ENCODE measurements at regions not wholly inside any gene's neighbourhood (a gene's known extent, or its start where the extent isn't known, plus 50 kb on each side); places are given as distances from the start of the nearest gene placed in this dataset.
"Not testable (repeated sequence)": the region's sequence is repeated elsewhere in the genome, so short reads cannot be mapped to it uniquely, and the experiment has no call there.

DNA sequence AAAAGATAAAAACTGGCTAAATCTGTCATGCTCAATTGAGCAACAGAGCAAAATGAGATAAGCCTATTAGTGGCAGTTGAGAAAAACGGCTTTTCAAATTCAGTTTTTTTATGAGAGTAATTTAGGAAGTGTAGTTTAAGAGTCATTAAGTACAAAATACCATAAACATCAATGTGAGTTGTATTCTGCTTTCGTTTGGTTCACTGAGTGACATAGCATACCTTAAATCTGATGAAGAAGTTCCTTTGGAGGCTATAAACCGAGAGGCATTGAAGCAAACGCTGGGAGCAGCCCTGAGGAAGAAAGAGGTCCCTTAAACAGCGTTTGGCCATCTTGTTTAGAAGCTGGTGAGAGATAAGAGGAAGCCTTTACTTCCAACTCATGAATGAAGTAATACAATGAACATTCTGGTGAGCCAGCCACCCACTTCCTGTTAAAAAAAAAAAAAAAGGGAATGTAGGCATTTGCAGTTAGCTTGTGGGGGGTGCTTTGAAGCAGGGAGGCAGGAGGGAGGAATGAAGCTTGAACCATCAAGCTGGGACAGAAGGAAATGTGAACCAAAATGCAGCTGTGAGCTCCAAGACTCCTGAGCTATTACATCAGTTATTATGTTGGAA is 132.3 kb downstream of the ZNF330 start:
- Histone ChIP-seq H3K4me3 (no peak overlapping the region), H3K36me3 (no peaks in the 10 kb centered on the region), H3K4me1 (peaks cover 9 to 35% (median 15%) of the 10 kb centered on the region in 4 donors), H3K27ac (peak overlapping the region in 3 of 4 donors; percentile 40 to 56 (median 42)), H3K9me3 (no peaks in the 10 kb centered on the region), H3K27me3 (no peaks in the 10 kb centered on the region)
- intact Hi-C loops (cut with DNase I; ENCODE audit: low total_unique reads), result no loop called here
- no peak for DNase-seq
- in situ Hi-C loops (cut with MboI; ENCODE audit: low pct_ligation_motif_present in 1 of 4, low pct_unique_long_range_greater_than_20kb in 1 of 4, low sequenced_read_pairs in 3 of 4), result no loop called here
- WGBS, 2 donors (ENCODE audit: low coverage in 1 of 2), result 16 to 31% methylated on average over 5 of the region's 5 CpGs
- TF ChIP-seq, protein P1, sequence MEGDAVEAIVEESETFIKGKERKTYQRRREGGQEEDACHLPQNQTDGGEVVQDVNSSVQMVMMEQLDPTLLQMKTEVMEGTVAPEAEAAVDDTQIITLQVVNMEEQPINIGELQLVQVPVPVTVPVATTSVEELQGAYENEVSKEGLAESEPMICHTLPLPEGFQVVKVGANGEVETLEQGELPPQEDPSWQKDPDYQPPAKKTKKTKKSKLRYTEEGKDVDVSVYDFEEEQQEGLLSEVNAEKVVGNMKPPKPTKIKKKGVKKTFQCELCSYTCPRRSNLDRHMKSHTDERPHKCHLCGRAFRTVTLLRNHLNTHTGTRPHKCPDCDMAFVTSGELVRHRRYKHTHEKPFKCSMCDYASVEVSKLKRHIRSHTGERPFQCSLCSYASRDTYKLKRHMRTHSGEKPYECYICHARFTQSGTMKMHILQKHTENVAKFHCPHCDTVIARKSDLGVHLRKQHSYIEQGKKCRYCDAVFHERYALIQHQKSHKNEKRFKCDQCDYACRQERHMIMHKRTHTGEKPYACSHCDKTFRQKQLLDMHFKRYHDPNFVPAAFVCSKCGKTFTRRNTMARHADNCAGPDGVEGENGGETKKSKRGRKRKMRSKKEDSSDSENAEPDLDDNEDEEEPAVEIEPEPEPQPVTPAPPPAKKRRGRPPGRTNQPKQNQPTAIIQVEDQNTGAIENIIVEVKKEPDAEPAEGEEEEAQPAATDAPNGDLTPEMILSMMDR (IDR thresholded peaks at IDR 0.05), result no peak
- TF ChIP-seq POLR2AphosphoS5 (IDR thresholded peaks at IDR 0.05), result no peak
- no peak for TF ChIP-seq EP300 (IDR thresholded peaks at IDR 0.05; ENCODE audit: low read depth)
- no peak for TF ChIP-seq POLR2A (IDR thresholded peaks at IDR 0.05)

DNA sequence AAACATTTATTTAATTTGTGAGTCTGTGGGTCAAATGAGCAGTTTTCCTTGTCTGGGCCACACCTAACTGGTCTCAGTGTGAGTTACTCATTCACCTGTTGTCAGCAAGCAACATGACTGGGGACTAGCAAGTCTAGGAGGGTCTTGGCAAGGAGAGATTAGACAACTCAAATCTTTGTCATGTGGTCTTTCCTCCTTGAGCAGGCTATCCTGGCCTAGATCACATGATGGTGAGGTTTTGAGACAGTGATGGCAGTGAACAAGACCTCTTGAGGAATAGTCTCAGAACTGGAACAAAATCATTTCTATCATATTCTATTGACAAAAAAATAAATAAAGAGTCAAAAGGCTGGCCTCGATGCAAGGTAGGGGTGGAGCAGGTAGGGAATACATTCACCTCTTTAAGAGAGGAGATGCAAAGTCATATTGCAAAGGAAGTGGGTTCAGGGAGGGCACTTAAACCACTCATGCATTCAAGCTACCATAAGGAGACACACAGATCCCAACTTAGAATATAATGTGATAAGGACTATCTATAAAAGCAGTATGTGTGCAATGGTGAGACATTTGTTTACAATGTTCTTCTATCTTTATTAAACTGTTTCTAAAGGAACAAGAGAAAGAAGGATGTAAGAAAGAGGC is 135.7 kb downstream of the ZNF330 start:
- DNase-seq, result no peak
- peaks cover 0 to 20% (median 0%) of the 10 kb centered on the region in 4 donors for H3K4me1 ChIP-seq
- no peaks in the 10 kb centered on the region for H3K9me3 ChIP-seq
- H3K4me3 ChIP-seq, result no peak overlapping the region
- no peaks in the 10 kb centered on the region for H3K36me3 ChIP-seq
- intact Hi-C loops (cut with DNase I; ENCODE audit: low total_unique reads), result no loop called here
- H3K27ac ChIP-seq, result no peak overlapping the region
- TF ChIP-seq, protein P1 (IDR thresholded peaks at IDR 0.05), result no peak
- no peak for TF ChIP-seq EP300 (IDR thresholded peaks at IDR 0.05; ENCODE audit: low read depth)
- in situ Hi-C loops (cut with MboI; ENCODE audit: low pct_ligation_motif_present in 1 of 4, low pct_unique_long_range_greater_than_20kb in 1 of 4, low sequenced_read_pairs in 3 of 4), result no loop called here
- no peaks in the 10 kb centered on the region for H3K27me3 ChIP-seq
- 40 to 46% methylated on average over 1 of the region's 1 CpG for WGBS, 2 donors (ENCODE audit: low coverage in 1 of 2)

DNA sequence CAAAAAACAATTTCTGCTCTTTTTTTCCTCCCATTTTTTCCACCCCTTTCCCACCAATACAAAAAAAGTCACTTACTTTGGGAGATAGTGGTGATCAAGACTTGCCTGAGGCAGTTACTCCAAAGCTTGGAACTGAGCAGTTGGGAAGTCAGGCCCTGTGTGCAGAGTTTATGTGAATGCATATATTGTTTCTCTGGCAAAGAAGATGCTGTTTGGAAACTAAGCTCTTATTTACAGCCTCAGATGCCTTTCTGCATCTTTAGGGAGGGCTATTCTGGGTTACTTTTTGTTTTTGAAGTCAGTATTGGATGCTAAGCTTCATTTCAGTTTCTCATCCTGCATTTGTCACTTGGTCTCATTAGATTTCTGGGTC is 136.3 kb downstream of the ZNF330 start:
- no peak for DNase-seq
- H3K36me3 ChIP-seq, result no peaks in the 10 kb centered on the region
- TF ChIP-seq POLR2A (IDR thresholded peaks at IDR 0.05) (no peak), POLR2AphosphoS5 (IDR thresholded peaks at IDR 0.05) (no peak), EP300 (IDR thresholded peaks at IDR 0.05; ENCODE audit: low read depth) (no peak)
- TF ChIP-seq, protein P1 (IDR thresholded peaks at IDR 0.05), result no peak
- H3K4me3 ChIP-seq, result no peak overlapping the region
- no peak overlapping the region for H3K27ac ChIP-seq
- H3K27me3 ChIP-seq, result no peaks in the 10 kb centered on the region
- in situ Hi-C loops (cut with MboI; ENCODE audit: low pct_ligation_motif_present in 1 of 4, low pct_unique_long_range_greater_than_20kb in 1 of 4, low sequenced_read_pairs in 3 of 4) (no loop called here), intact Hi-C loops (cut with DNase I; ENCODE audit: low total_unique reads) (no loop called here)
- peaks cover 0 to 18% (median 0%) of the 10 kb centered on the region in 4 donors for H3K4me1 ChIP-seq
- H3K9me3 ChIP-seq, result no peaks in the 10 kb centered on the region

DNA sequence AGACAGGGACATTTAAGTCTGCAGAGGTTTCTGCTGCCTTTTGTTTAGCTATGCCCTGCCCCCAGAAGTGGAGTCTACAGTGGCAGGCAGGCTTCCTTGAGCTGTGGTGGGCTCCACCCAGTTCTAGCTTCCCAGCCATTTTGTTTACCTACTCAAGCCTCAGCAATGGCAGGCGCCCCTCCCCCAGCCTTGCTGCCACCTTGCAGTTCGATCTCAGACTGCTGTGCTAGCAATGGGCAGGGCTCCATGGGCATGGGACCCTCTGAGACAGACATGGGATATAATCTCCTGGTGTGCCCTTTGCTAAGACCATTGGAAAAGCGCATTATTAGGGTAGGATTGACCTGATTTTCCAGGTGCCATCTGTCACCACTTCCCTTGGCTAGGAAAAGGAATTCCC is 147.5 kb downstream of the ZNF330 start:
- H3K27me3 ChIP-seq; in situ Hi-C loops (cut with MboI; ENCODE audit: low pct_ligation_motif_present in 1 of 4, low pct_unique_long_range_greater_than_20kb in 1 of 4, low sequenced_read_pairs in 3 of 4); H3K9me3 ChIP-seq; H3K4me1 ChIP-seq; H3K36me3 ChIP-seq; H3K27ac ChIP-seq; DNase-seq; H3K4me3 ChIP-seq; intact Hi-C loops (cut with DNase I; ENCODE audit: low total_unique reads): not testable (repeated sequence)
- 85% methylated on average over 3 of the region's 3 CpGs; no CpG with 5 or more reads in 1 of the 2 donors for WGBS, 2 donors (ENCODE audit: low coverage in 1 of 2)

DNA sequence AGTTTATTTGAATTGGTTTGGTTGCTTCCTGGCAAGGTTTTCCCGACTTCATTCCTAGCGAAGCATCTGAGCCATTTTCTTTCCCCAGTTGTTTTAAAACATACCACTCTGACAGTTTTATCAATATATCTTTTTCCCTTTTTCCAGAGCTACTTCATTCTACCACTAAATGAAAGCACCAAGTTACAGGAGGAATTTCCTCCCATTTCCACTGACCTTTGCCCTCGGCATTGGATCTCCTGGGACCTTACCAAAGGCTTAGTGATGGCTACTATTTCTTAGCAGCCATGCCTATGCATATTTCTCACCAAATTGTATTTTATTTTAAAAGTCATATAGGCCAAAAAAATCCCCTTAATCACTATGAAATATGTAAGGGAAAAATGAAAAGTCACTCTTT is 150.5 kb downstream of the ZNF330 start:
- Histone ChIP-seq H3K36me3 (no peaks in the 10 kb centered on the region), H3K4me1 (no peaks in the 10 kb centered on the region), H3K27me3 (no peaks in the 10 kb centered on the region), H3K27ac (no peak overlapping the region), H3K4me3 (no peak overlapping the region), H3K9me3 (no peaks in the 10 kb centered on the region)
- 73 to 83% methylated on average over 3 of the region's 3 CpGs for WGBS, 2 donors (ENCODE audit: low coverage in 1 of 2)
- in situ Hi-C loops (cut with MboI; ENCODE audit: low pct_ligation_motif_present in 1 of 4, low pct_unique_long_range_greater_than_20kb in 1 of 4, low sequenced_read_pairs in 3 of 4), result no loop called here
- intact Hi-C loops (cut with DNase I; ENCODE audit: low total_unique reads), result no loop called here
- TF ChIP-seq EP300 (IDR thresholded peaks at IDR 0.05; ENCODE audit: low read depth), result no peak
- TF ChIP-seq, protein P1 (IDR thresholded peaks at IDR 0.05), result no peak
- TF ChIP-seq POLR2A (IDR thresholded peaks at IDR 0.05), result no peak
- no peak for TF ChIP-seq POLR2AphosphoS5 (IDR thresholded peaks at IDR 0.05)
- DNase-seq, result no peak
